ENCODE measurements at regions not wholly inside any gene's neighbourhood (a gene's known extent, or its start where the extent isn't known, plus 50 kb on each side); places are given as distances from the start of the nearest gene placed in this dataset.
A peak's percentile ranks its signal among the peaks of the same experiment; 100 is the strongest.
"Not testable (repeated sequence)": the region's sequence is repeated elsewhere in the genome, so short reads cannot be mapped to it uniquely, and the experiment has no call there.

- no peak for DNase-seq
These were observed 143.3 kb upstream of the GRK3 start for GRCh38 chr22:25420925-25421904.

- not testable (repeated sequence) for DNase-seq
These were observed 137.8 kb upstream of the GRK3 start for GRCh38 chr22:25426530-25427308.

- not testable (repeated sequence) for DNase-seq
These were observed 132.7 kb upstream of the GRK3 start for GRCh38 chr22:25431637-25432342.

- not testable (repeated sequence) for DNase-seq
These were observed 131.0 kb upstream of the GRK3 start for GRCh38 chr22:25433381-25433970.

- DNase-seq = no peak
These were observed 126.9 kb upstream of the GRK3 start for GRCh38 chr22:25437414-25438160.

- no peak for DNase-seq
These were observed 117.3 kb upstream of the GRK3 start for GRCh38 chr22:25447067-25447685.

GRCh38 chr22:25447686-25448434 lies 116.6 kb upstream of the GRK3 start:
- DNase-seq = peak; percentile 57

- DNase-seq = no peak
These were observed 115.9 kb upstream of the GRK3 start for GRCh38 chr22:25448435-25449051.

GRCh38 chr22:25449781-25450317 lies 114.6 kb upstream of the GRK3 start:
- DNase-seq = no peak

- no peak for DNase-seq
These were observed 112.9 kb upstream of the GRK3 start for GRCh38 chr22:25451480-25452114.

- DNase-seq = no peak
These were observed 112.3 kb upstream of the GRK3 start for GRCh38 chr22:25452116-25452700.

- DNase-seq = no peak
These were observed 111.4 kb upstream of the GRK3 start for GRCh38 chr22:25453058-25453457.

GRCh38 chr22:25453557-25453956 lies 110.9 kb upstream of the GRK3 start:
- no peak for DNase-seq

GRCh38 chr22:25456300-25457043 lies 108.0 kb upstream of the GRK3 start:
- not testable (repeated sequence) for DNase-seq

GRCh38 chr22:25458631-25459030 lies 105.8 kb upstream of the GRK3 start:
- not testable (repeated sequence) for DNase-seq

GRCh38 chr22:25460682-25461081 lies 103.8 kb upstream of the GRK3 start:
- not testable (repeated sequence) for DNase-seq

GRCh38 chr22:25461301-25461700 lies 103.2 kb upstream of the GRK3 start:
- DNase-seq = no peak
